ENCODE measurements at regions not wholly inside any gene's neighbourhood (a gene's known extent, or its start where the extent isn't known, plus 50 kb on each side); places are given as distances from the start of the nearest gene placed in this dataset.

DNA sequence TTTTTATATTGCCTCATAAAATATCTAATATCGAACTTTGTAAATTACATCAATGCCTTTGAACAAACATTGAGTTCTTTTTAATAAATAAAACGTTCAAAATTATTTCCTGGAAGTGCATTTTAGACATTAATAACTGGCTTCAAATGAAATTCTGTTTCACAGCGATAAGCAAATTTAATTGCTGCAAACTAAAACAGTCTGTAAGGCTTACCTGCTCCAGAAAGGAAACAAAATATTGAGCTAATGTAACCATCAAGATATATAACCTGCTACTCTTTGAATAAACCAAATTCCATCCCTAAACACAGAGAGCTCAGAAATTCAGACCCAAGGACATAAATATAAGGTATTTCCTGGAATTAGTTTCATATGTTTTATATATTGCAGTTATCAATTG, 651.3 kb downstream of the MED13L start:
- no peaks in the 10 kb centered on the region for H3F3A ChIP-seq (ENCODE audit: low read depth)
- no peaks in the 10 kb centered on the region for H3K79me2 ChIP-seq (ENCODE audit: insufficient read depth, low read length)
- H3K4me2 ChIP-seq (ENCODE audit: low read depth, low read length, poor library complexity, severe bottlenecking) = no peak overlapping the region
- H2AFZ ChIP-seq (ENCODE audit: low read length) = no peak overlapping the region
- no peaks in the 10 kb centered on the region for H4K20me1 ChIP-seq (ENCODE audit: insufficient read depth, low read length, poor library complexity, severe bottlenecking)
- no peaks in the 10 kb centered on the region for H3K27me3 ChIP-seq (ENCODE audit: insufficient read depth, low read length, poor library complexity, severe bottlenecking)
- H3K9me3 ChIP-seq (ENCODE audit: insufficient read depth, low read depth, low read length) = no peaks in the 10 kb centered on the region; the same call in 1 of the 2 replicates
- H3K9ac ChIP-seq (ENCODE audit: low read depth, low read length, poor library complexity, severe bottlenecking) = no peak overlapping the region
- H3K4me3 ChIP-seq (ENCODE audit: low read length, poor library complexity, severe bottlenecking) = no peak overlapping the region
- no peaks in the 10 kb centered on the region for H3K36me3 ChIP-seq (ENCODE audit: insufficient read depth, low read length)
- no peak for TF ChIP-seq EZH2phosphoT487 (IDR thresholded peaks at IDR 0.05; ENCODE audit: borderline replicate concordance)
- no peaks in the 10 kb centered on the region for H3K9me2 ChIP-seq (replicated peaks; ENCODE audit: low read depth, low read length)
- no peaks in the 10 kb centered on the region for H3K4me1 ChIP-seq (ENCODE audit: insufficient read depth, low read length, poor library complexity, severe bottlenecking)

DNA sequence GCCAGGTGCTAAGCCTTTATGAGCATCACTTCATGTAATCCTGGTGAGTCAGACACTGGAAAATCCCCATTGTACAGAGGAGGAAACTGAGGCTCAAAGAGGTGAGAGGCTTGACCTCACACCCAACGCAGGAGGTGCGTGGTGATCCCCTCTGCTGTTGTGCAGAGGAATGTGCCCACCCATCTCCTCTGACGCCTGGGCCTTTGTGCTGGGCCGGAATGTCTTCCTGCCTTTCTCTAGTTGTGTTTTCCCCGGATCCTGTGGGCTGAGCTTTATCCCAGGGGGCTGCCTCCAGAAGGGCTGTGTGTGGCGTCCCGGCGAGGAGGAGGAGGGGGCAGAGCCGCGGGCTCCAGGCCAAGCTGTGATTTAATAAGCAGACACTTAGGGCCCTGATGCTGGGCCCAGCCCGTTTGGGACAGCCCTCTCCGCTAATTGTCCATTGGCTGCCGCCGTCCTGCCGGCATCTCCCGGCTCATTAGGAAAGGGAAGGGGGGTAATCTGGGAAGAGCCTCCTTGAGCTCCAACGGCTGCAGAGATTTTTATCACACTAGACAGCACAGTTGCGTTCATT, 653.6 kb downstream of the MED13L start:
- no peaks in the 10 kb centered on the region for H3K36me3 ChIP-seq (ENCODE audit: insufficient read depth, low read length)
- no peaks in the 10 kb centered on the region for H3K9me3 ChIP-seq (ENCODE audit: insufficient read depth, low read depth, low read length)
- no peaks in the 10 kb centered on the region for H3F3A ChIP-seq (ENCODE audit: low read depth)
- no peak overlapping the region for H2AFZ ChIP-seq (ENCODE audit: low read length)
- no peaks in the 10 kb centered on the region for H3K9me2 ChIP-seq (replicated peaks; ENCODE audit: low read depth, low read length)
- no peak overlapping the region for H3K4me3 ChIP-seq (ENCODE audit: low read length, poor library complexity, severe bottlenecking)
- TF ChIP-seq, protein P1, sequence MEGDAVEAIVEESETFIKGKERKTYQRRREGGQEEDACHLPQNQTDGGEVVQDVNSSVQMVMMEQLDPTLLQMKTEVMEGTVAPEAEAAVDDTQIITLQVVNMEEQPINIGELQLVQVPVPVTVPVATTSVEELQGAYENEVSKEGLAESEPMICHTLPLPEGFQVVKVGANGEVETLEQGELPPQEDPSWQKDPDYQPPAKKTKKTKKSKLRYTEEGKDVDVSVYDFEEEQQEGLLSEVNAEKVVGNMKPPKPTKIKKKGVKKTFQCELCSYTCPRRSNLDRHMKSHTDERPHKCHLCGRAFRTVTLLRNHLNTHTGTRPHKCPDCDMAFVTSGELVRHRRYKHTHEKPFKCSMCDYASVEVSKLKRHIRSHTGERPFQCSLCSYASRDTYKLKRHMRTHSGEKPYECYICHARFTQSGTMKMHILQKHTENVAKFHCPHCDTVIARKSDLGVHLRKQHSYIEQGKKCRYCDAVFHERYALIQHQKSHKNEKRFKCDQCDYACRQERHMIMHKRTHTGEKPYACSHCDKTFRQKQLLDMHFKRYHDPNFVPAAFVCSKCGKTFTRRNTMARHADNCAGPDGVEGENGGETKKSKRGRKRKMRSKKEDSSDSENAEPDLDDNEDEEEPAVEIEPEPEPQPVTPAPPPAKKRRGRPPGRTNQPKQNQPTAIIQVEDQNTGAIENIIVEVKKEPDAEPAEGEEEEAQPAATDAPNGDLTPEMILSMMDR (conservative IDR thresholded peaks at IDR 0.05; ENCODE audit: low read length) = no peak
- TF ChIP-seq EZH2phosphoT487 (IDR thresholded peaks at IDR 0.05; ENCODE audit: borderline replicate concordance) = no peak
- no peaks in the 10 kb centered on the region for H3K4me1 ChIP-seq (ENCODE audit: insufficient read depth, low read length, poor library complexity, severe bottlenecking)
- no peaks in the 10 kb centered on the region for H4K20me1 ChIP-seq (ENCODE audit: insufficient read depth, low read length, poor library complexity, severe bottlenecking)
- H3K79me2 ChIP-seq (ENCODE audit: insufficient read depth, low read length) = no peaks in the 10 kb centered on the region
- no peak overlapping the region for H3K4me2 ChIP-seq (ENCODE audit: low read depth, low read length, poor library complexity, severe bottlenecking)
- H3K27me3 ChIP-seq (ENCODE audit: insufficient read depth, low read length, poor library complexity, severe bottlenecking) = no peaks in the 10 kb centered on the region
- H3K9ac ChIP-seq (ENCODE audit: low read depth, low read length, poor library complexity, severe bottlenecking) = no peak overlapping the region

DNA sequence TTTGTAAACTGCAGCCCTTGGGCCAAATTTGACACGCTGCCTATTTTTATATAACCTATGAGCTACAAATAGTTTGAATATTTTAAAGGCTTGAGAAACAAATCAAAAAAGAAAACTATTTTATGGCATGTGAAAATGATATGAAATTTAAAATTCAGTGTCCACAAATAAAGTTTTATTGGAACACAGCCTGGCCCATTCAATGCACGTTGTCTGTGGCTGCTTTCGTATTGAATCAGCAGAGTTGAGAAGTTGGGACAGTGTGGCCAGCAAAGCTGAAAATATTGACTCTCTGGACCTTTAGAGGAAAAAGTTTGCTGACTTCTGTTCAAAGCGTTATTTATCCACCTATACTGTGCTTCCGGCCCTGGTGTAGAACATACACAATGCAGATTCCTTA, 654.2 kb downstream of the MED13L start:
- no peaks in the 10 kb centered on the region for H4K20me1 ChIP-seq (ENCODE audit: insufficient read depth, low read length, poor library complexity, severe bottlenecking)
- no peaks in the 10 kb centered on the region for H3K9me2 ChIP-seq (replicated peaks; ENCODE audit: low read depth, low read length)
- no peak overlapping the region for H3K4me3 ChIP-seq (ENCODE audit: low read length, poor library complexity, severe bottlenecking)
- no peaks in the 10 kb centered on the region for H3F3A ChIP-seq (ENCODE audit: low read depth)
- no peaks in the 10 kb centered on the region for H3K27me3 ChIP-seq (ENCODE audit: insufficient read depth, low read length, poor library complexity, severe bottlenecking)
- no peaks in the 10 kb centered on the region for H3K4me1 ChIP-seq (ENCODE audit: insufficient read depth, low read length, poor library complexity, severe bottlenecking)
- no peaks in the 10 kb centered on the region for H3K36me3 ChIP-seq (ENCODE audit: insufficient read depth, low read length)
- H3K79me2 ChIP-seq (ENCODE audit: insufficient read depth, low read length) = no peaks in the 10 kb centered on the region
- TF ChIP-seq, protein P1 (conservative IDR thresholded peaks at IDR 0.05; ENCODE audit: low read length) = no peak
- TF ChIP-seq EZH2phosphoT487 (IDR thresholded peaks at IDR 0.05; ENCODE audit: borderline replicate concordance) = no peak
- no peak overlapping the region for H3K9ac ChIP-seq (ENCODE audit: low read depth, low read length, poor library complexity, severe bottlenecking)
- no peak overlapping the region for H2AFZ ChIP-seq (ENCODE audit: low read length)
- no peak overlapping the region for H3K4me2 ChIP-seq (ENCODE audit: low read depth, low read length, poor library complexity, severe bottlenecking)
- H3K9me3 ChIP-seq (ENCODE audit: insufficient read depth, low read depth, low read length) = peaks cover 1% of the 10 kb centered on the region; the same call in 1 of the 2 replicates

DNA sequence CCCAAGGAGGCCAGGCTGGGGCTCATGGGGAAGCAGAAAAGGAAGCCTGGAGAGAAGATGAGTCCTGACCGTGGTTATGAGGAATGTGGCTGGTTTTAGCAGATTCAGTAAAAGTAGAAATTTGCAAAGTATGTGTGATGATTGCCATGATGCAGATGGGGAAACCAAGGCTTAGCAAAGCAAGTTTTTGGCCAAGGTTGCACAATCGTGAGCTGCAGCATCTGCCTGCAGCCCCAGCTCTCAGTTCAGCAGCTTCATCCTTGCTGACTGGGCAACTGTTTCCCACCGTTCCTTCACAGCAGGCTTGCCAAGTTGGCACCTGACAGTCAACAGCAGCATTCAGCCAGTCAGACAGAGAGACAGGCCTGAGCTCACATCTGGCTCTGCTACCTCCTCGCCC, 656.7 kb downstream of the MED13L start:
- Histone ChIP-seq H3K79me2 (ENCODE audit: insufficient read depth, low read length) (no peaks in the 10 kb centered on the region), H3K9me2 (replicated peaks; ENCODE audit: low read depth, low read length) (no peaks in the 10 kb centered on the region), H2AFZ (ENCODE audit: low read length) (no peak overlapping the region), H3F3A (ENCODE audit: low read depth) (no peaks in the 10 kb centered on the region), H3K4me1 (ENCODE audit: insufficient read depth, low read length, poor library complexity, severe bottlenecking) (no peaks in the 10 kb centered on the region), H3K9ac (ENCODE audit: low read depth, low read length, poor library complexity, severe bottlenecking) (no peak overlapping the region), H3K27me3 (ENCODE audit: insufficient read depth, low read length, poor library complexity, severe bottlenecking) (no peaks in the 10 kb centered on the region), H3K4me2 (ENCODE audit: low read depth, low read length, poor library complexity, severe bottlenecking) (no peak overlapping the region), H3K36me3 (ENCODE audit: insufficient read depth, low read length) (no peaks in the 10 kb centered on the region), H4K20me1 (ENCODE audit: insufficient read depth, low read length, poor library complexity, severe bottlenecking) (no peaks in the 10 kb centered on the region), H3K9me3 (ENCODE audit: insufficient read depth, low read depth, low read length) (peaks cover 5% of the 10 kb centered on the region; the same call in 1 of the 2 replicates), H3K4me3 (ENCODE audit: low read length, poor library complexity, severe bottlenecking) (no peak overlapping the region)
- TF ChIP-seq EZH2phosphoT487 (IDR thresholded peaks at IDR 0.05; ENCODE audit: borderline replicate concordance) = no peak
- TF ChIP-seq, protein P1 (conservative IDR thresholded peaks at IDR 0.05; ENCODE audit: low read length) = no peak

Measured in Loucy (cell line).